Stimulated activated CD8-positive, alpha-beta memory T cell treated with anti-CD3 and anti-CD28 coated beads, Interleukin-4, amount 100 ng/mL, for 4 hours (primary cell): ENCODE measurements at regions not wholly inside any gene's neighbourhood (a gene's known extent, or its start where the extent isn't known, plus 50 kb on each side); places are given as distances from the start of the nearest gene placed in this dataset.
"Not testable (repeated sequence)": the region's sequence is repeated elsewhere in the genome, so short reads cannot be mapped to it uniquely, and the experiment has no call there.

Experiments
- DNase-seq, 2 donors: peaks; one replicate each; pipeline ENCODE4 v3.0.0-alpha.2; 2020; ENCODE audit warnings: low read depth in 2 of 2, low spot score in 1 of 2

DNA sequence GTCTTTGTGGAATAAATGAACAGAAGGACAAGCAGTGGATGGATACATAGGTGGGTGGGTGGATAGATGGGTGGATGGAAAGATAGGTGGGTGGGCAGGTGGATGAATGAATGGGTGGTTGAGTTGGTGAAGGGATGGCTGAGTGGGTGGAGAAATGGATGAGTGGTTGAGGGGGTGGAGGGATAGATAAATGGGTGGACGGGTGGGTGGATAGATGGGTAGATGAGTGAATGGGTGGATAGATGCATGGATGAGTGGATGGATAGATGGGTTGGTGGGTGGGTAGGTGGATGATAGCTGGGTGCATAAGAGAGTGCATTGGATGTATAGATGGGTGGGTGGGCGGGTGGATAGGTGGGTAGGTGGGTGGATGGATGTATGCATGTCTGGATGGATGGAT, 63.5 kb downstream of the UNC93B1 start:
- not testable (repeated sequence) for DNase-seq

DNA sequence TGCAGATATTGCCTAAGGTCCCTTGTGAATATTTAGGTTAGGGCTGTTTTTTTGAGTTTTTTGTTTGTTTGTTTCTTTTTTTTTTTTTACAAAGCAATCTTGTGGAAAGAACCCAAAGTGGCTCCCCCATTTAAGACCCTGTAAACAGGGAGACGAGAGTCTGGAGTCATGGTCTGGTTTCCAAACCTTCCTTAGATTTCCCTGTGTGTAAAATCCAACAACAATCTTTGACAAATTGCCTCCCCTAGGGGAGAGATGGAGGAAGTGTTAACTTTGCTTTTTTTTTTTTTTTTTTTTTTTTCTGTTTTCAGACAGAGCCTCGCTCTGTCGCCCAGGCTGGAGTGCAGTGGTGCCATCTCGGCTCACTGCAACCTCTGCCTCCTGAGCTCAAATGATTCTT, 64.9 kb downstream of the UNC93B1 start:
- DNase-seq = not testable (repeated sequence)

DNA sequence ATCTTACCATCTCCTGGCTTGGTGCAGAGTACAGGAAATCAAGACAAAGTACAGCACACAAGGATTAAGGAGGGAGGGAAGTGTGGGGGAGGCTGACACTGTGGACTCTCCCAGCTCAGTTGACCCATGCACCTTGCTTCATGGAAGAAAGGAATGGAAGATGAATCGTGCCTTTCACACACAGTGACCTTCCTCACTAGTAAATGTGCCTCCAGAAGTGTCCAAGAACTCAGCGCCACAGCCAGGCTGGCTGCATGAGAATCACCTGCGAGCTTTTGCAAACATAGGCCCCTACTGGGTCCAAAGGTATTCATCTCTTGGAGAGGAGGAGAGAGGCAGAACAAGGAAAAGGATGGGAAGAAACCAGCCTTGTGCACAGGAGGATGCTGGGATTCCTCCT, 65.5 kb downstream of the UNC93B1 start:
- not testable (repeated sequence) for DNase-seq

DNA sequence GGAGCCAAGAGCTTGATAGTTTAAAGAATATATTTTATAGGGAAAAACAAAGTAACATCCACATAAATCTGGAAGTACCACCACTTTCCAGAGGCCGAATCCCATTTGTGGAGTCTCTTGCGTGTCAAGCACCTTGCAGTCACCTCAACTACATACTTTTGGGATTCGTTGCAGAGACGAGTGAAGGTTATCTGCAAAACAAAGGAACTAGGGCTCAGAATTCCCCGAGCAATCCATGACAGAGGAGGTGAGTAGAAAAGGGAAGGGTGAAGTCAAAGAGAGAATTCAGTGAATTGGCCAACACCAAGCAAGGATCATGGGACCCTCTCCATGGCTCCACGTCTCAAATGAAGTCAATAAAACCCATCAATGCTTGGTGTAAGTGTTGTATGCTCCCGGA, 80.3 kb downstream of the UNC93B1 start:
- not testable (repeated sequence) for DNase-seq

DNA sequence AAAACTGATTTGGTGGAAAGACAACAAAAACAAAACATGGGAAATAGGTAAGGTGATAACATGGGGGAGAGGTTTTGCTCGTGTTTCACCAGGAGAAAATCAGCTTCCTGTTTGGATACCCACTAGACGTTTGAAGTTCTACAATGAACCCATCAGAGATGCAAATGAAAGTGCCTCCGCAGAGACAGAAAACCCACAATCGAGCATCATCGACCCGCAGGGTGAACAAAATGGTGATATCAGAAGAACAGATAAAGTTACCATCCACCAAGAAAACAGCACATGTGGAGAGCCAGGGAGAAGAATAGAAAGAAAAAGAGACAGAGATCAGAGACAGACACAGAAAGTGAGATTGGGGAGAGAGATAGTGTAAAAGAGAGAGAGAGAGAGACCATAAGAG, 83.4 kb downstream of the UNC93B1 start:
- DNase-seq = not testable (repeated sequence)

DNA sequence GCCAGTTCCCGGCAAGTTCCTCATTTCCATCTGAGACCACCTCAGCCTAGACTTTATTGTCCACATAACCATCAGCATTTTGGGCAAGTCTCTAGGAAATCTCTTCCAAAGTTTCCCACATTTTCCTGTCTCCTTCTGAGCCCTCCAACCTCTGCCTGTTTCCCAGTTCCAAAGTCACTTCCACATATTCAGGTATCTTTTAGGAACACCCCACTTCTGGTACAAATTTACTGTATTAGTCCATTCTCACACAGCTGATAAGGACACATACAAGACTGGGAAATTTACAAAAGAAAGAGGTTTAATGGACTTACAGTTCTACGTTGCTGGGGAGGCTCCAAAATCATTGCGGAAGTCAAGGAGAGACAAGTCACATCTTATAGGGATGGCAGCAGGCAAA, 91.7 kb downstream of the UNC93B1 start:
- not testable (repeated sequence) for DNase-seq

DNA sequence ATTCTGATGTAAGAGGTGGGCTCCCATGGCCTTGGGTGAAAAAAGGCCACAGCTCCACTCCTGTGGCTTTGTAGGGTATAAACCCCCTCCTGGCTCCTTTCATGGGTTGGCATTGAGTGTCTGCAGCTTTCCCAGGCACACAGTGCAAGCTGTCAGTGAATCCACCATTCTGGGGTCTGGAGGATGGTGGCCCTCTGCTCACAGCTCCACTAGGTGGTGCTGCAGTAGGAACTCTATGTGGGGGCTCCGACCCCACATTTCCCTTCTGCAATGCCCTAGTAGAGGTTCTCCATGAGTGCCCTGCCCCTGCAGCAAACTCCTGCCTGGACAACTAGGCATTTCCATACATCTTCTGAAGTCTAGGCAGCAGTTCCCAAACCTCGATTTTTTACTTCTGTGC, 92.7 kb downstream of the UNC93B1 start:
- DNase-seq = not testable (repeated sequence)

DNA sequence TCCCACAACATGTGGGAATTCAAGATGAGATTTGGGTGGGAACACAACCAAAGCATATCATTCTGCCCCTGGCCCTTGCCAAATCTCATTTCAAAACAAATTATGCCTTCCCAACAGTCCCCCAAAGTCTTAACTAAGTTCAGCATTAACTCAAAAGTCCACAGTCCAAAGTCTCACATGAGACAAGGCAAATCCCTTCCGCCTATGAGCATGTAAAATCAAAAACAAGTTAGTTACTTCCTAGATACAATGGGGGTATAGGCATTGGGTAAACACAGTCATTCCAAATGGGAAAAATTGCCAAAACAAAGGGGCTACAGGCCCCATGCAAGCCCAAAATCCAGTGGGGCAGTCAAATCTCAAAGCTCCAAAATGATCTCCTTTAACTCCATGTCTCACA, 93.1 kb downstream of the UNC93B1 start:
- not testable (repeated sequence) for DNase-seq

DNA sequence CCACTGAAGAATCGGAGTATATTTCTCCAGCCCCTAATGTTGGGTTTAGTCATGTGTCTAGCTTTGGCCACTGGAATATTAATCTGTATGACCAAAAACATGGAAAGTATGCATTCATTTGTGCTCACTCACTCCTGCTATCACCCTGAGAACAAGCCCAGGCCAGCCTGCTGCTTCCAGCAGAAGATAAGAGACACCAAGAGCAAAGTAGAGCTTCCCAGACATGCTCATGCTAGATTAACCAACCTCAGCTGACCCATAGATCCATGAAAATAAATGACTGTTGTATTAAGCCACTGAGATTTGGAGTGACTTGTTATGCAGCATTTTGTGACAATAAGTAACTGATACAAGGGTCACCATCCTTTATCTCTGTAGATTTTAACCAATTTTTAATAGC, 96.9 kb downstream of the UNC93B1 start:
- not testable (repeated sequence) for DNase-seq

DNA sequence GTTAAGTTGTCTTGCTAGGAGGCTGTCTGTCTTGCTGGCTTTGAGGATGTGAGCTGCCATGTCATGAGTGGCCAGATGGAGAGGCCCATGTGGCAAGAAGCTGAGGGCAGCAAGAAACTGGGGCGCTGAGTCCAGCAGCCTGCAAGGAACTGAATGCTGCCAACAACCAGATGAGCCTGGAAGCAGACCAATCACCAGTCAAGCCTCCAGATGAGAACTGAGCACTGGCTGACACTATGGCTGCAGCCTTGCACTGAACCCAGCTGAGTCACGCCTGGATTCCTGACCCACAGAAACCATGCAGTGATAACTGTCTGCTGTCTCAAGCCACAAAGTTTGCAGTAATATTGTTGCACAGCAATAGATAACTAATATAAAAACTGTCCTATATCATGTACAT, 104.4 kb downstream of the UNC93B1 start:
- DNase-seq = not testable (repeated sequence)

DNA sequence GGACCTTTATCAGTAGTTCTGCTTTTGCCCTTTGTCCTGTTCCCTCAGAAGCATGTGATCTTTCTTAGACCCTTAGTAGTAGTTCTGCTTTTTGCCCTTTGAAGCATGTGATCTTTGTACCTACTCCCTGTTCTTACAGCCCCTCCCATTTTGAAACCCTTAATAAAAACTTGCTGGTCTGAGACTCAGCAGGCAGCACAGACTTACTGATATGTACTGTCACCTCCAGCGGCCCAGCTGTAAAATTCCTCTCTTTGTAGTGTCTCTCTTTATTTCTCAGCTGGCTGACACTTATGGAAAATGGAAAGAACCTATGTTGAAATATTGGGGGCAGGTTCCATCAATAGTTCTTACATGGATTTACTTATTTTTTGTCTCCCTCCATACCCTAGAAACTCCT, 110.4 kb downstream of the UNC93B1 start:
- not testable (repeated sequence) for DNase-seq

DNA sequence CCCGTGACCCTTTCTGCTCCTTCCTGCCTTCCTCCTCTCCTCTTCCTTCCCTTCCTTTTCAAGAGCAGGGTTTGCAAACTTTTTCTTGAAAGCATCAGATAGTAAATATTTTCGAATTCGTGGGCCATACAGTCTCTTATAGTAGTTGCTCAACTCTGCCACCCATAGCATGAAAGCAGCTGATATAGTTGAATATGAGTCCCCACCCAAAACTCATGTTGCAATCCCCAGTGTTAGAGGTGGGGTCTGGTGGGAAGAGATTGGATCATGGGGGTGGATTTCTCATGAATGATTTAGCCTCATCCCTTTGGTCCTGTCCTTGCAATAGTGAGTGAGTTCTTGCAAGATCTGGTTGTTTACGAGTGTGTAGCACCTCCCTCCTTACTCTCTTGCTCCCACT, 114.3 kb downstream of the UNC93B1 start:
- not testable (repeated sequence) for DNase-seq

DNA sequence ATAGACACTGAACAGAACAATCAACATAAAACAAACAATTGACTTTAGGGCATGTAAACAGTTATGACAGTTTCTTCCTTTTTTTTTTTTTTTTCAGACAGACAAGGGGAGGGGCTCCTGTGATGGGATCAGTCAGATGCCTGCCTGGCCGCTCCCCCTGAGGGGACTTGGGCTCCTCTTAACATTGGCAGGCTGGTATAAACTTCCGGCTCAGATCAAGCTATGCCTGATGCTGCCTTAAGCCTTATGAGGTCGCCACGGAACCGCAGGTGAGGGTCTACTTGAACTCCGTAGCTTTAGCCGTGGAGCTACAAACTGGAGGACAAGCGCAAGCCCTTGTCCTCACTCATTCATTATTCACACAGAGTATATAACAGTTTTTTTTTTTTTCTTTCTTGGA, 115.8 kb downstream of the UNC93B1 start:
- not testable (repeated sequence) for DNase-seq

DNA sequence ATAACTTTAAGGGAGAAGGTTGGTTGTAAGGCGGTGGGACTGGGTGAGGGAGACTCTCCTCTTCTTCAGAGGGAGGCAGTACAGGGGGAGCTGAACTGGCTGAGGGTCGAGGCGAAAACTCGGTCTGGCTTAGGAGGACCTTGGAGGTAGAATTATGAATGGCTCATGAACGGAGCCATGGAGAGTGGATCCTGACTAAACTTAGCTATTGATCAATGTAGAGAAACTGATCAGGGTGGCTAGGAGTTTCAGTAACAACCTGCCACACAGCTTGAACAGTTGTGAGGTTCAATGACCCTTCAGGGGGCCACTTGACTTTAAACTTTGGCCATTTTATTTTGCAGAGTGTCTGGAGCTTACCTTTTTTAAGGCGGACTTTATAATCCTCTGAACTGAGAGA, 117.2 kb downstream of the UNC93B1 start:
- not testable (repeated sequence) for DNase-seq

DNA sequence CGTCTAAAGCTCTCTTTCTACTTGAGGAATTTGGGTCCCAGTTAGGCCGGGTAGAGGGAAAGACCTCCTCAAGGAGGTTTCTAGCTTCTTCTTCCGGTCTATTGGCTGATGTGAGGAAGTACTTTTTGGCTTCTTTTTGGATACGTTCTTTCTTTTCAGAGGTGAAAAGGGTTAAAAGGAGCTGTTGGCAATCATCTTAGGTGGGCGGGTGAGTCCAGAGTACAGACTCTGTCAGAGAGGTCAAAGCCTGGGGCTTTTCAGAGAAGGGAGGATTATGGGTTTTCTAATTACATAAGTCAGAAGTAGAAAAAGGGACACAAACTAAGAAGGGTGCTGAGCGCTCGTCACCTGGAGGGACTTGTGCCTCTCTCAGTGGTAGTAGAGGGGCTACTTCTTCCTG, 117.7 kb downstream of the UNC93B1 start:
- not testable (repeated sequence) for DNase-seq

DNA sequence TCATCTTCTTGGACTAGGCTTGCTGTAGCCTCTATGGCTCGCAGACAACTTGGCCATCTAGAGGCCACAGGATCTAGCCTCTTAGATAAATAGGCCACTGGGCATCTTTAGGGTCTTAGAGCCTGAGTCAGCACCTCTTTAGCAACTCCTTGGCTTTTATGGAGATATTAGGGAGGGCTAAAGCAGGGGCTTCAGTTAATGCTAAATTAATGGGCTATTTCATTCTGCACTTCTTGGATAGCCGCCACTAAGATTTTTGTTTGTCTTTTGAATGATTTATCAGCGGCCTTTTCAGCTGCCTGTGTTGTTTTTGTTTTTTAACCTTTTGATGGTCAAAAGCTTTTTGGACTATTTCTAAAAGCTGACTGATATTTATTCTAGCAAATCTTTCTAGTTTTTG, 118.3 kb downstream of the UNC93B1 start:
- DNase-seq = not testable (repeated sequence)

DNA sequence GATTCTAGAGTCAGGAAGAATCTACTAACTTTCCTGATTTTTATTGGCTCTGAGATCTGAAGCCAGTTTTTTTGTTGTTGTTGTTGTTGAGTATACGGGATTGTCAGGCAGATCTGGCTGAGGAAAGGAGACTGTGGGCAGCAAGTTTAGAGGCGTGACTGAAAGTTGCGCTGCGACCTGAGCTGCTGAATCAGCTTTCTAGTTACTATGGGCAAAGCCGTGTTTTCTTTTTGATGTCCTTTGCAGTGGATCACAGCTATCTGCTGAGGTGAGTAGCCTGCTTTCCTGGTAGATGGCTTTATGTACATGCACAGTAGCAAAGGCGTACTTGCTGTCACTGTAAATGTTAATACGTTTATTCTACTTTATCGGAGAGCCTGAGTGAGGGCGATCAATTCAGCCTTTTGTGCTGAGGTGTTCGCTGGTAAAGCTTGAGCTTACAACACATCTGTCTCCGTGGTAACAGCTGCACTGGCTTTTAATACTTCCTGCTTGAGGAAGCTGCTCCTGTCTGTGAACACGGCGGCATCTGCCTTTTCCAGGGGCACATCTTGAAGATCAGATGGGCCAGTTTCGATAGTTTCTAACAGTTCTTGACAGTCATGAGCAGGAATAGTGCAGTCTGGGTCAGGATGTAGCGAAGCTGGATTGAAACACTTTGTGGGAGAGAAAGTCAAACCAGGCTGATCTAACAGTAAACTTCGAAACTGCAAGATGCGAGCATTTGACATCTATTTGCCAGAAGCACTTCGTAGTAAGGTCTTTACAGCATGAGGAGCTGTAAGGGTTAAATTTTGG, 118.9 kb downstream of the UNC93B1 start:
- DNase-seq = not testable (repeated sequence)

DNA sequence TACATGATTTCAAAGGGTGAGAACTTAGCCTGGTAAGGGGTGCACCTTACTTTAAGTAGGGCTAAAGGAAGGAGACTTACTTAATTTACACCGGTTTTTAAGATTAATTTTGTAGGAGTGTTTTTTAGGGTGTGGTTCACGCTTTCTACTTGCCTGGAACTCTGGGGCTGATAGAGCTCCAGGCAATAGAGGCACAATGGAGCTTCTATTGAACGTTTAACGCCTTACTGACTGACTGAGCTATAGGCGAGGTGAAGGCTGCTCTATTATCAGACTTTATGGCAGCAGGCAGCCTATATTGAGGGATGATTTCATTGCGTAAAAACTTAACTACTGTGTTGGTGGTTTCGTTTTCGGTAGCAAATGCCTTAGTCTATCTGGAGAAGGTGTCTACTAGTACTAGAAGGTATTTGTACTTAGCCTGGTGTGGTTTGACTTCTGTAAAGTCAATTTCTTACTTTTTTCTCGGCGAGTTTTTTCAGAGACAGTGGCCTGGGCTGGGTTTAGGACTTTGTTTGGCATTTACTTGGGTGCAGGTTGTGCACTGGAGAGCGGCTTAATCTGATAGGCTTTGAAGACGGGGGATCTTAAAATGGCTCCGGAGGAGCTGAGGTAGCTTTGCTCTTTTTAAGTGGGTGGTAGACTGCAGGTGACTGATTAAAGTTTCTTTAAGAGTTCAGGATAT, 119.7 kb downstream of the UNC93B1 start:
- DNase-seq = not testable (repeated sequence)

DNA sequence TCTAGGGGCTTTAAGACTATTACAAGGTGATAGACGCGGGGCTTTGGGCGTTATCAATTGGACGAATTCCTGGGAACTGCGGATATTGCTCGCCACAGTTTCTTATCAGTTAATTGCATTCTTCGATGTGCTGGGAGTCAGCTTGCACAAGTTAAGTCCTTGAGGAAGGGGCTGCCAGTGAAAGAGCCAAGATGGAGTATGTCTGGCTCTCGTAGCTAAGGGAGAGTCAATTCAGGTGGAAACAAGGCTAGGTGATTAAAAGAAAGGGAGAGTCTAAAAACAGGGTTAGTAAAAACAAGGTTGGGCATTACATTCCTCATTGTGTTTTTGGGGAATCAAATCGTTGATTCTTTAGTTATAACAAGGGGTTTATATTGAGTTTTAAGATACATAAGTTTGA, 121.6 kb downstream of the UNC93B1 start:
- DNase-seq = not testable (repeated sequence)

DNA sequence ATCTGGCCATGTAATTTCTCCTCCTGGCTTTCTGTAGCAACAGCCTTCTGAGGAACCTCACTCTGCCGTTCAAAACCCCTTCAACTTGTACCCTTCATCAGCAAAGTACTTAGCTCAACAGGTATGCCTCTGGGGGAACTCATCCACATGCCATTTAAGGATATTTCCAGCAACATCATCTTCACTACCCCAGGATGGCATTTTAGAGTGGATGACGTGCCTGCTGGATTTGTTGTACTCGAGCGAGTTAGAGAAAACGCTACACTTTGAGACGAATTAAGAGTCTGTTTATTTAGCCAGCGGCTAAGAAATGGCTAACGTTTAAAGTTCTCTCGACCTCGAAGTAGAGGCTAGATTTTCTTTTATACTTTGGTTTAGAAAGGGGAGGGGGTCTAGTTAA, 122.1 kb downstream of the UNC93B1 start:
- not testable (repeated sequence) for DNase-seq

DNA sequence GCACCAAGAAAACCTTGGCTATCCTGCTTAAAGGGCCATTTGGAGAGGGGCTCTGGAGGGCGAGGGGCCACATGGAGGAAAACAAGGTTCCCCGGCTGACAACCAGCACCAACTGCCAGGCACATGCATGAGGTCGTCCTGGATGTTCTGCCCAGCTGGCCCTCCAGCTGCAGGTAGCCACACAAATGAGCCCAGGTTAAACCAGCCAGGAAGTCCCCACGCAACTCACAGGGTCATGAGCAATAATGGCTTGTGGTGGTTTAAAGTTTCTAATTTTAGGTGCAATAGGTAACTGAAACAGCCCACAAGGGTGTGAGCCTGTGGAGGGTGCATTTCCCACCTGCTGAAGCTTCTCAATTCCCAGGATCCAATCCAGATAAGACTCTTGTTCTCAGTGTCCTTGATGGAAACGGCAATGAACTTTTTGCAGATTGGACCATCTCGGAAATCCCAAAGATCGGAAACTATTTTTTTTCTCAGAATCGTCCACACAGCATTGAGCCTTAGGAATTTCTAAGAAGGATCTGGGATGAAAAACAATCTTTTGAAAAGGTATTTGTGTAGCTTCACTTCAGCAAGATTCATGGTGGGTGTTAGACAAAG, 123.2 kb downstream of the UNC93B1 start:
- not testable (repeated sequence) for DNase-seq

DNA sequence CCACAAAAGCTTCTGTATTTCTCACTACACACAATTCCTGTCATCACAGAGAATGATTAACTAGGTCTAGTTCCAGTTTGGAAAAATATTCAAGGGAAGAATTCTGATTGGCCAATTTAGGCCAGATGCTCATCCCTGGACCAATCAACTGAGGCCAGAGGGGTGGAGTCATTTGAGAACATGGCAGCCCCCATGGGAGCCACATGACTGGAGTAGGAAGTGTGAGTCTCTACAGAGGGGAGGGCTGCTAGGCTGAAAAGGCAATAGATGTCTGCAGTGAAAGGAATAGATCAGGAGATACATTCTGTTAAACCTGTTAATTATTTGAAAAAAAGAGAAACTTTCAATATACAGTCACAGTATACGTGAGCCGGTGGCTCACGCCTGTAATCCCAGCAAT, 125.2 kb downstream of the UNC93B1 start:
- DNase-seq = not testable (repeated sequence)
